B cell (primary cell): ENCODE measurements at regions not wholly inside any gene's neighbourhood (a gene's known extent, or its start where the extent isn't known, plus 50 kb on each side); places are given as distances from the start of the nearest gene placed in this dataset.

Experiments
- ATAC-seq: fragments of 200-7000 bp; cut with Tn5 transposase; one replicate; pipeline ENCODE4 v1.10.0; 2021; ENCODE audit warnings: low read depth, mild to moderate bottlenecking, moderate number of reproducible peaks, moderate library complexity
- CTCF ChIA-PET: fragments of 350-600 bp; sonication (Branson Sonifier 250); formaldehyde crosslinking; loops from one replicate; lab custom pipeline; 2021; ENCODE audit warnings: antibody characterized with exemption, inconsistent platforms; lab: Charles Lee
- POLR2A ChIA-PET: fragments of 350-600 bp; sonication (Branson Sonifier 250); formaldehyde crosslinking; loops from one replicate; lab custom pipeline; 2021; ENCODE audit warnings: antibody characterized with exemption; lab: Charles Lee
- DNase-seq: peaks from one replicate; pipeline ENCODE4 v3.0.0; 2013
- H2AFZ ChIP-seq: 2 replicates; pipeline ENCODE4 v1.6.1; 2012; ENCODE audit warnings: mild to moderate bottlenecking, low read depth, low read length; ENCODE audit not compliant: insufficient read depth, poor library complexity, severe bottlenecking
- H3K27ac ChIP-seq, 2 donors: 1 replicate in 1 of 2; 2 replicates in 1 of 2; pipeline ENCODE4 v1.5.1; 2012 to 2013; ENCODE audit warnings: low read length in 2 of 2, mild to moderate bottlenecking in 2 of 2, moderate library complexity in 1 of 2
- H3K27me3 ChIP-seq, 4 experiments: fragments of 200-600 bp in 1 of 4; sonication (generic) in 1 of 4; replicated peaks in 1 of 4; 1 replicate in 2 of 4; 2 replicates in 2 of 4; pipeline versions ENCODE4 v1.6.1 to v1.7.0; 2013 to 2016; ENCODE audit warnings: low read length in 3 of 4, mild to moderate bottlenecking in 2 of 4, mixed read lengths in 1 of 4, moderate library complexity in 1 of 4; ENCODE audit not compliant: insufficient read depth in 4 of 4, control insufficient read depth in 3 of 4; ENCODE audit errors: control extremely low read depth in 1 of 4
- H3K36me3 ChIP-seq, 2 experiments: replicated peaks in 1 of 2; 1 replicate in 1 of 2; 2 replicates in 1 of 2; pipeline versions ENCODE4 v1.6.1 to v1.7.1; 2013; ENCODE audit warnings: low read length in 1 of 2; ENCODE audit not compliant: insufficient read depth in 2 of 2, control insufficient read depth in 1 of 2; ENCODE audit errors: control extremely low read depth in 1 of 2, extremely low read depth in 1 of 2
- H3K4me1 ChIP-seq, 2 donors: fragments of 200-600 bp in 1 of 2; sonication (generic) in 1 of 2; 1 replicate in 1 of 2; 2 replicates in 1 of 2; pipeline versions ENCODE4 v1.5.1 to v1.6.1; 2013 to 2017; ENCODE audit warnings: low read length in 2 of 2; ENCODE audit not compliant: control insufficient read depth in 2 of 2, insufficient read depth in 2 of 2
- H3K4me2 ChIP-seq: replicated peaks from 2 replicates; pipeline ENCODE3; 2012; ENCODE audit warnings: mild to moderate bottlenecking, low read depth, low read length; ENCODE audit not compliant: poor library complexity, severe bottlenecking
- H3K4me3 ChIP-seq, 5 experiments: fragments of 200-600 bp in 1 of 5; sonication (generic) in 1 of 5; 1 replicate in 3 of 5; 2 replicates in 2 of 5; pipeline versions ENCODE4 v1.5.1 to v1.7.0; 2011 to 2016; ENCODE audit warnings: low read length in 4 of 5, mild to moderate bottlenecking in 4 of 5, low read depth in 2 of 5, control low read depth in 1 of 5, moderate library complexity in 1 of 5; ENCODE audit not compliant: insufficient read depth in 1 of 5; ENCODE audit errors: control extremely low read depth in 1 of 5, extremely low read depth in 1 of 5
- H3K79me2 ChIP-seq: fragments of 200-600 bp; sonication (generic); one replicate; pipeline ENCODE4 v1.6.0; 2016; ENCODE audit warnings: low read length; ENCODE audit not compliant: control insufficient read depth, insufficient read depth
- H3K9ac ChIP-seq: fragments of 200-600 bp; sonication (generic); 2 replicates; pipeline ENCODE4 v1.6.1; 2017; ENCODE audit warnings: mild to moderate bottlenecking, low read length, moderate library complexity
- H3K9me3 ChIP-seq, 3 donors: one replicate each; pipeline versions ENCODE4 v1.6.1 to v1.7.1; 2013; ENCODE audit warnings: low read length in 2 of 3; ENCODE audit not compliant: control insufficient read depth in 2 of 3, insufficient read depth in 1 of 3; ENCODE audit errors: control extremely low read depth in 1 of 3
- H4K20me1 ChIP-seq: 2 replicates; pipeline ENCODE4 v1.6.0; 2012; ENCODE audit warnings: mild to moderate bottlenecking, low read length; ENCODE audit not compliant: insufficient read depth, control insufficient read depth, poor library complexity, severe bottlenecking
- H3K27ac Mint-ChIP-seq: one replicate; pipeline ENCODE4 v1.8.0; 2021; ENCODE audit warnings: mixed read lengths
- H3K27me3 Mint-ChIP-seq: one replicate; pipeline ENCODE4 v1.8.0; 2021; ENCODE audit warnings: mixed read lengths
- H3K4me1 Mint-ChIP-seq: one replicate; pipeline ENCODE4 v1.8.0; 2021; ENCODE audit warnings: mixed read lengths
- H3K4me3 Mint-ChIP-seq: one replicate; pipeline ENCODE4 v1.8.0; 2021; ENCODE audit warnings: mixed read lengths
- H3K9me3 Mint-ChIP-seq: one replicate; pipeline ENCODE4 v1.8.0; 2022; ENCODE audit warnings: mixed read lengths; ENCODE audit not compliant: insufficient read depth
- EZH2 ChIP-seq: IDR thresholded peaks from 2 replicates; pipeline ENCODE4 v1.6.1; 2012; ENCODE audit warnings: borderline replicate concordance, low read depth, mild to moderate bottlenecking, moderate library complexity, low read length; ENCODE audit not compliant: insufficient read depth, poor library complexity, severe bottlenecking
- WGBS: methylation state at CpG from one replicate; pipeline ENCODE4 v1.1.5; 2013; ENCODE audit warnings: missing lambda C conversion rate; ENCODE audit not compliant: insufficient coverage; 5-methylcytosine and 5-hydroxymethylcytosine counted together
- intact Hi-C: fragments of 100-400 bp; cut with micrococcal nuclease; formaldehyde crosslinking; loops from one replicate; pipeline ENCODE4 v1.10.0; 2022
- TF ChIP-seq, protein P1 (sequence below): fragments of 200-600 bp; IDR thresholded peaks from one replicate; pipeline ENCODE4 v1.8.0; 2022; ENCODE audit warnings: antibody characterized with exemption, mild to moderate bottlenecking

DNA sequence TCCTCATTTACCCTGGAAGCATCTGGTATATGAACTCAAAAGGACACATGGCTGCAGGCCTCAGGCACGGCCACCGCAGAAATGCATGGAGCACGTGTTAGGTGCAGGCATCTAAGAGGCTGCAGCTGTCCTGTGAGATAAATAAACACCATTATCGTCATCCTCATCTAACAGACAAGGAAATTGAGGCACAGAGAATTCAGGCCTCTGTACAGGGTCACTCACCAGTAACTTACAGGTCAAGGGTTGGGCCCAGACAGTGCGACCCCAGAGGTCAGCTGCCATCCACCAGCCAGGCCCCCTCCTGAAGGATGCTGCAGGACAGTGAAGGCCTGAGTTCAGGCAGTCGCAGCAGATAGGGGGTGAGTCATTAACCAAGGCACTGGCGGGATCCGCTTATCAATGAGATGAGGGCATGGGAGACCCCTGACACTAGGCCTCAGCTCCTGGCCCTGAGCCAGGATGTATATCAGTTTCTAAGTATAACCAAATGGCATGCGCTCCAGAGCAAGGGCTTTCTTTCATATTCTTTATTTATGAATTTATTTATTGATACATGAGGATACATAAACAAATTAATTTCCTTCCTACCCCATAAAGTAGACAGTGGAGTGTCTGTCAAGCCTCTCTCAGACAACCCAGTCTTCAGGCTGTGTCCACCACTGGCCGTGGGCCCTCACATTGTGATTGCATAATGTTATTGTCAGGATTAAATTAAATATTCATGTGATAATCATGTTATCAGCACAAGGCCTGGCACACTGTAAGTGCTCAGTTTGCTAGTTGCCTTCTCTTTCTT lies 316.9 kb downstream of the QKI start:
- intact Hi-C loops = no loop called here

More for the DNA sequence above, 316.9 kb downstream of the QKI start:
- Mint-ChIP-seq H3K27ac (no peak overlapping the region), H3K9me3 (no peaks in the 10 kb centered on the region), H3K27me3 (no peaks in the 10 kb centered on the region), H3K4me3 (no peak overlapping the region), H3K4me1 (peaks cover 25% of the 10 kb centered on the region)
- ChIA-PET POLR2A (no interaction called here), CTCF (no interaction called here)
- no peak overlapping the region for H3K4me3 ChIP-seq
- TF ChIP-seq, protein P1, sequence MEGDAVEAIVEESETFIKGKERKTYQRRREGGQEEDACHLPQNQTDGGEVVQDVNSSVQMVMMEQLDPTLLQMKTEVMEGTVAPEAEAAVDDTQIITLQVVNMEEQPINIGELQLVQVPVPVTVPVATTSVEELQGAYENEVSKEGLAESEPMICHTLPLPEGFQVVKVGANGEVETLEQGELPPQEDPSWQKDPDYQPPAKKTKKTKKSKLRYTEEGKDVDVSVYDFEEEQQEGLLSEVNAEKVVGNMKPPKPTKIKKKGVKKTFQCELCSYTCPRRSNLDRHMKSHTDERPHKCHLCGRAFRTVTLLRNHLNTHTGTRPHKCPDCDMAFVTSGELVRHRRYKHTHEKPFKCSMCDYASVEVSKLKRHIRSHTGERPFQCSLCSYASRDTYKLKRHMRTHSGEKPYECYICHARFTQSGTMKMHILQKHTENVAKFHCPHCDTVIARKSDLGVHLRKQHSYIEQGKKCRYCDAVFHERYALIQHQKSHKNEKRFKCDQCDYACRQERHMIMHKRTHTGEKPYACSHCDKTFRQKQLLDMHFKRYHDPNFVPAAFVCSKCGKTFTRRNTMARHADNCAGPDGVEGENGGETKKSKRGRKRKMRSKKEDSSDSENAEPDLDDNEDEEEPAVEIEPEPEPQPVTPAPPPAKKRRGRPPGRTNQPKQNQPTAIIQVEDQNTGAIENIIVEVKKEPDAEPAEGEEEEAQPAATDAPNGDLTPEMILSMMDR = no peak
- TF ChIP-seq EZH2 = no peak
- H3K27ac ChIP-seq = no peak overlapping the region
- ATAC-seq = no peak
- no peaks in the 10 kb centered on the region for H3K27me3 ChIP-seq
- no peak overlapping the region for H2AFZ ChIP-seq
- no peak for DNase-seq
- no peak overlapping the region for H3K4me2 ChIP-seq
- 100% methylated on average over 6 of the region's 10 CpGs for WGBS
- H3K79me2 ChIP-seq = no peaks in the 10 kb centered on the region
- H3K9ac ChIP-seq = no peak overlapping the region
- no peaks in the 10 kb centered on the region for H3K36me3 ChIP-seq
- H3K4me1 ChIP-seq = peaks cover 11 to 18% of the 10 kb centered on the region in 2 donors
- H3K9me3 ChIP-seq = no peaks in the 10 kb centered on the region
- no peaks in the 10 kb centered on the region for H4K20me1 ChIP-seq
